Activated gamma-delta T cell (primary cell): ENCODE measurements at regions not wholly inside any gene's neighbourhood (a gene's known extent, or its start where the extent isn't known, plus 50 kb on each side); places are given as distances from the start of the nearest gene placed in this dataset.

Experiments used
- DNase-seq: peaks from one replicate; lab custom pipeline; 2025; lab: John Stamatoyannopoulos, UW

- no peak for DNase-seq
Measured at GRCh38 chr5:54645882-54646355, 128.4 kb downstream of the SNX18 start.

DNA sequence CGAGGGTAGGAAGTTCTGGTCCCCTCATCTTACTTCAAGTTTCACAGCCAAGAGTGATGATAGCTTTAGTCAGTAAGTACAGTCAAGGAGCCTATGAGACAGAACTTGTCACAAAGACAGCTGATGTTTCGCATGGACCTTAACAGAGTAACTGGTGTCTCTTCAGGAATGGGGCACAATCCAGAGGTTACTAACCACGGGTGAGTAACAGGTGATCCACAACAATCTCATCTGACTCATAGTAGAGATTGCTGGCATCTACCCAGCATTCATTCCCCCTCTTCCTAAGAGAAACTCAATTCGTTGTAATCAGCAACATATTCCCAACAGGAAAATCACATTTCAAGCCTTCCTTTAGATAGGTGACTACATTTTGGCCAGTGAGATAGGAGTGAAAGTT, 126.7 kb downstream of the SNX18 start:
- no peak for DNase-seq

DNA sequence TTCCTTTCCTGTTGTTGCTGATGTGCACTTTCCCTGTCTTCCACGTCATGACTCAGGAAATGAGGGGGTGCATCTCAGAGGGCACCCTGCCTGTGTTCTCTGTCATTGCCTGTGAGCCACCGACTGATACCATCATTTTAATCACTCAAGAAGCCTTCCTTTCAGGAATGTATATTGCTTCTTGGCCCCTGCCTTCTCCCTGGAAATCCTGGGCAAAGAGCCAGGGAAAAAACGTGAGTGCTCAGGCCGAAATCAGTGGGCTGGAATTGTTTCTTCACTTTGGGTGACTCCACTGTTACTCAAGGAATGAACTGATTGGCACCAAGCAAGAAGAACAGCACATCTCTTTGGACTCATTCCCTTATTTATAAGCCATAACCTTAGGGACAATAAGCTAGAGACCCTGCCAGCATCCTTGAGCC, 126.1 kb downstream of the SNX18 start:
- no peak for DNase-seq

GRCh38 chr5:54639621-54640020, 122.1 kb downstream of the SNX18 start:
- no peak for DNase-seq

DNA sequence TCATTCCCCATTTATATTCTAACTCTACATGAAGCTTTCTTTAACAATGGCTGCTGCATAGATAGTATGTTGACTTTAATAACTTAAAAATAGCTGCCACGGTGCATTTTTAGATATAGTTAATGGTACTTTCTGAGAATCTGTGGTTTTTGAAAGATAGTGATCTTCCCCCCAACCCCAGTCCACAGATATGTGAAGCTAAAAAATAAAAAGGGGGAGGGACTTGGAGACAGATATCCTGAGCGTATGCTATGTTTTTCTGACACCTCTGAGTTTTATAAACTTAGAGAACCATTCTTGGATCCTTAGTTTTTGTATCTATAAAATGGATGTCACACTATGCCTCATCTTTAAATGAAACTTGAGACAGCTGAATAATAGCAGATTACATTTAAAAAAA, 120.5 kb downstream of the SNX18 start:
- DNase-seq = no peak

DNA sequence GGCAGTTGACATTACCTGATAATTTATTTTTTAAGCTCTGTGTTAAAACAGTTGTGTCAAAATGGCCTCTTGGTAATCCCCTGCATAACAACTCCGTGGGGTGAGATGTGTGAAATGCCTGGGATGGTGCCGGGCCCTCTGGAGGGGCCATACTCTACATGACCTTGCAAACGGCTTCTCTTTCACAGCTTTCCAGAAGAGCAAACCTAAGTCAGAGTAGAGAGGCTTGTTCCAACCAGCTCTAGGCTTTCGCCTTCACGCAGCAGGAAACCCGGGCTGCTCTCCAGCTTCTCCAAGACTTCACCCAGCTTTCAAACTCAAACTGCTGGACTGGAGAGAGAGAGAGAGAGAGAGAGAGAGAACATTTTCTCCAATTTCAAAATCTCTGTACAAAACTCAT, 120.1 kb downstream of the SNX18 start:
- DNase-seq = no peak

- DNase-seq = no peak
Measured at GRCh38 chr5:54634089-54634488, 116.5 kb downstream of the SNX18 start.

DNA sequence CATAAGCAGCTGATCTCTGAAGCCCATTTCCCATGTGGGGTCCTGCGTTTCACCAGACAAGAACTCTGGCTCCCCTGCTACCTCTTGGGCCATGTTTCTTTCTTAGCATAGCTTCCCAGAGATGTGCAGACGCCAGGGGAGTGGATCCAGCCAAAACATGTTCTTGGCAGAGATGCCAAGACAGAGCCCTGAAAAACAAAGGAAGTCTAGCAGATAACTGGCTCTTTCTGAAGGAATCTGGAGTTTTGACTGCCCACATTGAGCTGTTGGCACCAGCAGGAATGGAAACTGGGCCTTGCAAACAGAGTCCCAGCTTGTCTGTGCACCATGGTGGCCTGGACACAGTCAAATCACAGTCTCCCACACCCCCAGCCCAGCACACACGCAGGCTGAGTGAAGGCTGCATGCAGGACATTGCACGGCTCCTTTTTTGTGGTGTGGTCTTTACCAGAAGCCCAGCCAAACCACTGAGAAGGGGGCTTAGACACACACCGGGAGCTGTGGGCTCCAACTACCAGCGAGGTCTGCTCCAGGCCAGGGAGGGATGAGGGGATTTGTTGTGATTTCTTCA, 114.7 kb downstream of the SNX18 start:
- no peak for DNase-seq

- DNase-seq = no peak
Measured at GRCh38 chr5:54630738-54631359, 113.3 kb downstream of the SNX18 start.

GRCh38 chr5:54629115-54629514, 111.6 kb downstream of the SNX18 start:
- no peak for DNase-seq

GRCh38 chr5:54628050-54628449, 110.5 kb downstream of the SNX18 start:
- no peak for DNase-seq

DNA sequence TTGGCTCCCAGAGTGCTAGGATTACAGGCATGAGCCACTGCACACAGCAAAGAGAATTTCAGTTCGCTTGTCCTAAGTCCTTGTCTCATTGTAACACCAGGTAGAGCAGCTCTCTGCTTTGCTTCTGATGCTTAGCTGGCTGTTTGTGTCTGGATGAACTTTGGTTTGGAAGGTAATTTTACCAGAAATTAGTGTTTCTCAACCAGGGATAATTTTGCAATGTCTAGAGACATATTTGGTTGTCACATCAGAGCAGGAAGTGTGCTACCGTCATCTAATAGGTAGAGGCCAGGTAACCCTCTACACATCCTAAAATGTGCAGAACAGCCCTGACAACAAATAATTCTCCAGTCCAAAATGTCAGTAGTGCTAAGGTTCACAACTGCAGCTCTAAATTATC, 108.8 kb downstream of the SNX18 start:
- DNase-seq = no peak

GRCh38 chr5:54624805-54625568, 107.4 kb downstream of the SNX18 start:
- DNase-seq = no peak

- no peak for DNase-seq
Measured at GRCh38 chr5:54621709-54622108, 104.2 kb downstream of the SNX18 start.

GRCh38 chr5:54621048-54621447, 103.5 kb downstream of the SNX18 start:
- DNase-seq = no peak

DNA sequence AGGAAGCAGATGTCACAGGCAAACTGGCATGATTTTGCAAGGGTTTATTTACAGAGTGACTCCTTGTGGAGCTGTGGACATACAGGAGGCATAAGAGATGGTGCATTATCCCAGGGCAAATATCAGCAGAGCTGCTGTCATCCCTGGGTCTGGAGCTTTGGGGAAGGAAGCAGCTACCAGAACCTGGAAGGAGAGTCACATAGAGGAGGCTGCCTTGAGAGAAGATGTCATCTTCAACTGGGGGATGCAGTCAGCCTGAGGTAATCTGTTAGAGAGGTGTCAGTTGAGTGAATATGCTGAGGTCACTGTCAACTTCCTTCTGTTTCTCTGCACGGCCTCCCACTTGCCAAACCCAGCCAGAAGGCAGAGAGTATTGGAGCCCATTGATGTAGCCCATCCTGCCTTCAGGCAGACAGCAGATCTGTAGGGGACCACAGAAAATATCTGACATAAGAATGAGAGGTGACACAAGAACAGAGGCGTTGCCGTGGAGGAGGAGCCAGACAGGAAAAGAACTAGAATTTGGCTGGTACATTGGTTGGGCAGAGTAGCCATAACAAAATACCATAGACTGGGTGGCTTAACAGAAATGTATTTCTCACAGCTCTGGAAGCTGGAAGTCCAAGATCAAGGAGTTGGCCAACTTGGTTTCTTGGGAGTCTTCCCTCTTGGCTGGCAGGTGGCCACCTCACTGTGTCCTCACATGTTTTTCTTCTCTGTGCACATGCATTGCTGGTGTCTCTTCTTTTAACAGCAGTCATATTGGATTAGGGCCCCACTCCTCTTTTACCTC, 102.8 kb downstream of the SNX18 start:
- no peak for DNase-seq

GRCh38 chr5:54619731-54620130, 102.2 kb downstream of the SNX18 start:
- DNase-seq = no peak

GRCh38 chr5:54616518-54617220, 99.1 kb downstream of the SNX18 start:
- DNase-seq = no peak

DNA sequence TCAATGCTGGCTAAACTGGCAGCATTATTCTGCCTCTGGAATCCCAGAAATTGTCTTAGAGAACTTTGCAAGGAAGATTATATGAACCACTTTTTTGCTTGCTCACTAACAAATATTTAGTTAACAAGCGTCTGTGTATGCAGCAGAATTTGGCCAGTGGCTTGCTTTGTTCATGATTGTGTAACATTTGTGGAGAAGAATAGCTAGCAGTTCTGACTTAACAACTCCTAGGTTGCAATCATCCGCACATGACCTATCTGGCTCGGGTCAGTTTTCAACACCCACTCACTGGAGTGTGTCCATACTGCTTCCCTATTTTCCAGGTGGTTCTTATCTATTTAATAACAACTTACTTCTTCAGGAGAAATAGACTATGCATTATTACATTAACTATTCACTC, 98.5 kb downstream of the SNX18 start:
- DNase-seq = no peak

DNA sequence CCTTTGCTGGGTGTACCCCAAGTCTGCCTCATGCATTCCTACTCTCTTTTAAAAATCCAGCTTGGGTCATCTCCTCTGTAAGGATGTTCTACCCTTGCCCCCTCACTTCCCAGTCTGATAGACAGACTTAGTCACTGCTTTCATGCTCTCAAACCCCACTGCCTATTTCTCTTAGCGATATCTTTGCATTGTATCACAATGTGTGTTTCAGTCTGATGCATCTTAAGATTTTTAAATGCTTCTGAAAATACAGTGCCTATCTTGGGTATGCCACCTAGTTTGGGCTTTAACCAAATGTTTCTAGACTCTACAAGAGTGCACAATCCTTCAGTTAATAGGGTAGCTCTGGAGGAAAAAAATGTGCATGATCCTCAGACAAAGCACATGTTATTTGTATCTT, 97.8 kb downstream of the SNX18 start:
- DNase-seq = no peak

DNA sequence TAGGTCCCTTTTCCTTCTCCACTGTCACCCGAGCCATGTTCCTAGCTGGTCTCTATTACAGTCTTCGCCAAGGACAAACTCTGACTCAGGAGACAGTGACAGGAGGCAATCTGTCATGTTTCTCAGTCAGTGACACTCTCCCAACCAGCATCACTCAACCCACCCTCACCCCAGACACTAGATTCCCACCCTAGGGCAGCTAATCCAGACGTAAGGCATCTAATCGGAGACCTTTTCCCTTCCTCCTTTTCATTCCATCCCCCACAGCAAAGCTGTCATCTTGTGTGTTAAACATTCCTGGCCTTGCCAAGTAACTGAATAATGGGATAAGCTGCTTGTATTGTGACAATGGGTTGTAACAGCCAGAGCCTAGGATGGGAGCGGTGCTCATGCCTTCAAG, 95.2 kb downstream of the SNX18 start:
- no peak for DNase-seq
